Cardiac fibroblast (primary cell): ENCODE measurements at regions not wholly inside any gene's neighbourhood (a gene's known extent, or its start where the extent isn't known, plus 50 kb on each side); places are given as distances from the start of the nearest gene placed in this dataset.
"Not testable (repeated sequence)": the region's sequence is repeated elsewhere in the genome, so short reads cannot be mapped to it uniquely, and the experiment has no call there.

Source experiments
- DNase-seq, 2 donors: peaks; one replicate each; pipeline versions ENCODE4 v3.0.0 to v3.0.0-alpha.2; 2010; ENCODE audit warnings: low read depth in 2 of 2
- H3K4me3 ChIP-seq, 2 donors: replicated peaks in 1 of 2; 1 replicate in 1 of 2; 2 replicates in 1 of 2; pipeline ENCODE4 v1.5.1; 2011; ENCODE audit warnings: low read depth in 2 of 2, low read length in 2 of 2, mild to moderate bottlenecking in 2 of 2, moderate library complexity in 1 of 2
- CTCF ChIP-seq: IDR thresholded peaks from one replicate; pipeline ENCODE4 v1.5.1; 2011; ENCODE audit warnings: low read depth, mild to moderate bottlenecking, low read length, inconsistent platforms

GRCh38 chr7:67335663-67336062 lies 339.0 kb downstream of the TYW1 start:
- DNase-seq, H3K4me3 ChIP-seq: not testable (repeated sequence)

- not testable (repeated sequence) for H3K4me3 ChIP-seq, DNase-seq
Observed at GRCh38 chr7:67338545-67338944, 341.9 kb downstream of the TYW1 start.

GRCh38 chr7:67341153-67341768 lies 344.6 kb downstream of the TYW1 start:
- DNase-seq = no peak
- no peak for TF ChIP-seq CTCF
- H3K4me3 ChIP-seq = no peak overlapping the region

GRCh38 chr7:67343114-67343513 lies 346.5 kb downstream of the TYW1 start:
- DNase-seq = no peak
- H3K4me3 ChIP-seq = no peak overlapping the region
- no peak for TF ChIP-seq CTCF

- TF ChIP-seq CTCF = no peak
- no peak overlapping the region for H3K4me3 ChIP-seq
- no peak for DNase-seq
Observed at GRCh38 chr7:67343572-67343971, 346.9 kb downstream of the TYW1 start.

- no peak for DNase-seq
- H3K4me3 ChIP-seq = no peak overlapping the region
- TF ChIP-seq CTCF = no peak
Observed at GRCh38 chr7:67344481-67345193, 348.0 kb downstream of the TYW1 start.

GRCh38 chr7:67346126-67346525 lies 349.5 kb downstream of the TYW1 start:
- no peak for TF ChIP-seq CTCF
- no peak for DNase-seq
- no peak overlapping the region for H3K4me3 ChIP-seq

- H3K4me3 ChIP-seq = no peak overlapping the region
- TF ChIP-seq CTCF = no peak
- no peak for DNase-seq
Observed at GRCh38 chr7:67346876-67347275, 350.2 kb downstream of the TYW1 start.
